ENCODE measurements at regions not wholly inside any gene's neighbourhood (a gene's known extent, or its start where the extent isn't known, plus 50 kb on each side); places are given as distances from the start of the nearest gene placed in this dataset.

GRCh38 chr13:90518417-90518816, 829.1 kb upstream of the MIR17HG start:
- no peak for TF ChIP-seq CTCF (IDR thresholded peaks at IDR 0.05)

GRCh38 chr13:90519157-90519556, 828.3 kb upstream of the MIR17HG start:
- no peaks in the 10 kb centered on the region for H3K27me3 ChIP-seq
- H3K9me3 ChIP-seq, result peaks cover 0 to 42% (median 13%) of the 10 kb centered on the region in 11 donors
- WGBS, 2 donors, result 36 to 49% methylated on average over 3 of the region's 3 CpGs
- no peaks in the 10 kb centered on the region for H3K4me1 ChIP-seq
- DNase-seq, result no peak
- H3K4me3 ChIP-seq, result no peak overlapping the region
- no peak for ATAC-seq
- H3K36me3 ChIP-seq, result no peaks in the 10 kb centered on the region
- no peak for TF ChIP-seq CTCF (IDR thresholded peaks at IDR 0.05)
- intact Hi-C loops (cut with DNase I), result no loop called here
- H3K27ac ChIP-seq, result no peak overlapping the region

More at GRCh38 chr13:90518417-90518816, 829.1 kb upstream of the MIR17HG start:
- H3K9me3 ChIP-seq, result peaks cover 0 to 36% (median 13%) of the 10 kb centered on the region in 11 donors
- no peak overlapping the region for H3K27ac ChIP-seq
- intact Hi-C loops (cut with DNase I), result no loop called here
- no peak for DNase-seq
- H3K4me3 ChIP-seq, result no peak overlapping the region
- no peaks in the 10 kb centered on the region for H3K4me1 ChIP-seq
- H3K27me3 ChIP-seq, result no peaks in the 10 kb centered on the region
- no peak for ATAC-seq
- H3K36me3 ChIP-seq, result no peaks in the 10 kb centered on the region

GRCh38 chr13:90526711-90527110, 820.8 kb upstream of the MIR17HG start:
- ATAC-seq, result no peak
- Histone ChIP-seq H3K27me3 (no peaks in the 10 kb centered on the region), H3K36me3 (no peaks in the 10 kb centered on the region), H3K27ac (no peak overlapping the region), H3K4me3 (no peak overlapping the region), H3K4me1 (no peaks in the 10 kb centered on the region), H3K9me3 (peaks cover 0 to 23% (median 5%) of the 10 kb centered on the region in 11 donors)
- no peak for TF ChIP-seq CTCF (IDR thresholded peaks at IDR 0.05)
- WGBS, 2 donors, result 27 to 36% methylated on average over 1 of the region's 1 CpG
- DNase-seq, result no peak
- intact Hi-C loops (cut with DNase I), result no loop called here

GRCh38 chr13:90531744-90532143, 815.7 kb upstream of the MIR17HG start:
- DNase-seq (no peak), ATAC-seq (no peak)
- intact Hi-C loops (cut with DNase I), result no loop called here
- no peaks in the 10 kb centered on the region for H3K27me3 ChIP-seq
- no peaks in the 10 kb centered on the region for H3K4me1 ChIP-seq
- no peak overlapping the region for H3K4me3 ChIP-seq
- TF ChIP-seq CTCF (IDR thresholded peaks at IDR 0.05), result no peak
- WGBS, 2 donors, result 77 to 84% methylated on average over 2 of the region's 2 CpGs
- H3K9me3 ChIP-seq, result peaks cover 0 to 6% (median 0%) of the 10 kb centered on the region in 11 donors
- H3K27ac ChIP-seq, result no peak overlapping the region
- no peaks in the 10 kb centered on the region for H3K36me3 ChIP-seq

Measured in heart right ventricle (tissue), 16 donors.